IMR-90 (cell line): ENCODE measurements at regions not wholly inside any gene's neighbourhood (a gene's known extent, or its start where the extent isn't known, plus 50 kb on each side); places are given as distances from the start of the nearest gene placed in this dataset.

ENCODE experiments used
- ATAC-seq: fragments of 200-7000 bp; cut with Tn5 transposase; 2 replicates; pipeline ENCODE4 v1.9.1; 2020; ENCODE audit warnings: low read depth, mild to moderate bottlenecking, moderate library complexity
- BruUV-seq: library from RNA; stranded (reverse); fragments of 400-500 nt; replicated peaks from 2 replicates; lab custom pipeline; 2021; lab: Mats Ljungman, UMichigan
- CTCF ChIA-PET: fragments of 300-600 bp; formaldehyde crosslinking; extraction: SDS; loops from one replicate; lab custom pipeline; 2021; ENCODE audit warnings: antibody characterized with exemption; lab: Yijun Ruan, JAX
- POLR2A ChIA-PET: fragments of 300-600 bp; sonication (Branson Sonifier 250); formaldehyde crosslinking; loops from one replicate; lab custom pipeline; 2022; ENCODE audit warnings: antibody characterized with exemption; ENCODE audit not compliant: unreplicated experiment; lab: Charles Lee
- DNase-seq: peaks from one replicate; pipeline ENCODE4 v3.0.0; 2013
- H2AFZ ChIP-seq: replicated peaks from 2 replicates; pipeline ENCODE3; 2013; ENCODE audit warnings: low read length, mild to moderate bottlenecking; ENCODE audit not compliant: poor library complexity
- H2AK5ac ChIP-seq: 2 replicates; pipeline ENCODE4 v1.6.1; 2013; ENCODE audit warnings: low read depth, low read length, inconsistent platforms
- H2AK9ac ChIP-seq: replicated peaks from 2 replicates; pipeline ENCODE3; 2013; ENCODE audit warnings: mild to moderate bottlenecking, low read depth, low read length, moderate library complexity; ENCODE audit not compliant: poor library complexity
- H2BK120ac ChIP-seq: 2 replicates; pipeline ENCODE4 v1.6.1; 2013; ENCODE audit warnings: low read depth, low read length, inconsistent platforms
- H2BK15ac ChIP-seq: 3 replicates; pipeline ENCODE4 v1.6.1; 2013; ENCODE audit warnings: low read depth, low read length, inconsistent platforms
- H2BK20ac ChIP-seq: 2 replicates; pipeline ENCODE4 v1.6.1; 2013; ENCODE audit warnings: low read depth, mild to moderate bottlenecking, inconsistent platforms, low read length, moderate library complexity
- H2BK5ac ChIP-seq: 2 replicates; pipeline ENCODE4 v1.6.1; 2013; ENCODE audit warnings: mild to moderate bottlenecking, low read depth, low read length, inconsistent platforms; ENCODE audit not compliant: poor library complexity, severe bottlenecking
- H3K14ac ChIP-seq: replicated peaks from 2 replicates; pipeline ENCODE4 v1.6.1; 2013; ENCODE audit warnings: low read depth, low read length, inconsistent platforms
- H3K18ac ChIP-seq: 2 replicates; pipeline ENCODE4 v1.6.1; 2013; ENCODE audit warnings: low read depth, low read length, control low read depth
- H3K23ac ChIP-seq: 2 replicates; pipeline ENCODE4 v1.6.1; 2013; ENCODE audit warnings: low read depth, low read length, inconsistent platforms
- H3K27ac ChIP-seq: 2 replicates; pipeline ENCODE4 v1.5.1; 2013; ENCODE audit warnings: mild to moderate bottlenecking, control low read depth, low read length; ENCODE audit not compliant: insufficient read depth
- H3K27me3 ChIP-seq: 2 replicates; pipeline ENCODE4 v1.6.1; 2013; ENCODE audit warnings: low read length; ENCODE audit not compliant: control insufficient read depth, insufficient read depth
- H3K36me3 ChIP-seq: 2 replicates; pipeline ENCODE4 v1.6.1; 2013; ENCODE audit warnings: low read length, mixed read lengths; ENCODE audit not compliant: control insufficient read depth, insufficient read depth
- H3K4ac ChIP-seq: 2 replicates; pipeline ENCODE4 v1.6.1; 2013; ENCODE audit warnings: low read depth, low read length, inconsistent platforms
- H3K4me1 ChIP-seq: 2 replicates; pipeline ENCODE4 v1.6.1; 2013; ENCODE audit warnings: low read length, mixed read lengths; ENCODE audit not compliant: control insufficient read depth, insufficient read depth
- H3K4me2 ChIP-seq: 2 replicates; pipeline ENCODE4 v1.6.1; 2013; ENCODE audit warnings: low read depth, mild to moderate bottlenecking, control low read depth, low read length, moderate library complexity
- H3K4me3 ChIP-seq: 2 replicates; pipeline ENCODE4 v1.5.1; 2013; ENCODE audit warnings: low read depth, mild to moderate bottlenecking, control low read depth, low read length, moderate library complexity; ENCODE audit not compliant: insufficient read depth
- H3K56ac ChIP-seq: 2 replicates; pipeline ENCODE4 v1.6.1; 2013; ENCODE audit warnings: low read length, inconsistent platforms; ENCODE audit not compliant: insufficient read depth; ENCODE audit errors: extremely low read depth
- H3K79me1 ChIP-seq, 2 experiments: 2 replicates each; pipeline ENCODE4 v1.6.1; 2013; ENCODE audit warnings: low read length in 2 of 2, inconsistent platforms in 1 of 2, low read depth in 1 of 2
- H3K9ac ChIP-seq: 2 replicates; pipeline ENCODE4 v1.6.1; 2013; ENCODE audit warnings: low read depth, low read length, control low read depth
- H3K9me1 ChIP-seq: 2 replicates; pipeline ENCODE4 v1.6.1; 2013; ENCODE audit warnings: low read length, inconsistent platforms; ENCODE audit not compliant: insufficient read depth
- H3K9me3 ChIP-seq: 2 replicates; pipeline ENCODE4 v1.6.1; 2013; ENCODE audit warnings: low read length; ENCODE audit not compliant: control insufficient read depth, insufficient read depth
- H4K20me1 ChIP-seq: 2 replicates; pipeline ENCODE4 v1.6.1; 2013; ENCODE audit warnings: low read length, inconsistent platforms; ENCODE audit not compliant: insufficient read depth
- H4K5ac ChIP-seq: 2 replicates; pipeline ENCODE4 v1.6.1; 2013; ENCODE audit warnings: mild to moderate bottlenecking, low read depth, low read length, control low read depth
- H4K8ac ChIP-seq, 2 experiments: 2 replicates each; pipeline ENCODE4 v1.6.1; 2013; ENCODE audit warnings: low read depth in 2 of 2, low read length in 2 of 2, control low read depth in 1 of 2, inconsistent platforms in 1 of 2
- H4K91ac ChIP-seq: 2 replicates; pipeline ENCODE4 v1.6.1; 2013; ENCODE audit warnings: low read depth, low read length, inconsistent platforms; ENCODE audit not compliant: insufficient read depth
- BHLHE40 ChIP-seq: fragments of 150-350 bp; IDR thresholded peaks from 2 replicates; pipeline ENCODE4 v1.6.1; 2016; ENCODE audit warnings: mild to moderate bottlenecking, low read depth, low read length
- CEBPB ChIP-seq: IDR thresholded peaks from 2 replicates; pipeline ENCODE4 v1.6.1; 2012; ENCODE audit warnings: low read depth, low read length, improper control_type of control experiment
- CHD1 ChIP-seq: IDR thresholded peaks from 2 replicates; pipeline ENCODE4 v1.6.1; 2012; ENCODE audit warnings: low read depth, low read length, improper control_type of control experiment
- CTCF ChIP-seq: conservative IDR thresholded peaks from 2 replicates; pipeline ENCODE4 v1.5.1; 2012; ENCODE audit warnings: mild to moderate bottlenecking, low read depth, low read length, improper control_type of control experiment
- ELK1 ChIP-seq: fragments of 150-350 bp; IDR thresholded peaks from 2 replicates; pipeline ENCODE4 v1.6.1; 2016; ENCODE audit warnings: low read depth, mild to moderate bottlenecking, low read length, moderate library complexity, borderline replicate concordance
- FOS ChIP-seq: fragments of 150-350 bp; IDR thresholded peaks from 2 replicates; pipeline ENCODE4 v1.6.1; 2016; ENCODE audit warnings: low read depth, low read length
- MAFK ChIP-seq: IDR thresholded peaks from 2 replicates; pipeline ENCODE4 v1.6.1; 2012; ENCODE audit warnings: low read depth, low read length, improper control_type of control experiment
- MAZ ChIP-seq: IDR thresholded peaks from 2 replicates; pipeline ENCODE4 v1.6.1; 2012; ENCODE audit warnings: low read depth, mild to moderate bottlenecking, low read length, improper control_type of control experiment, moderate library complexity, borderline replicate concordance
- MXI1 ChIP-seq: IDR thresholded peaks from 2 replicates; pipeline ENCODE4 v1.6.1; 2012; ENCODE audit warnings: low read depth, mild to moderate bottlenecking, low read length, moderate library complexity, borderline replicate concordance
- NFE2L2 ChIP-seq: fragments of 150-350 bp; IDR thresholded peaks from 2 replicates; pipeline ENCODE4 v1.6.1; 2016; ENCODE audit warnings: low read depth, mild to moderate bottlenecking, low read length
- POLR2A ChIP-seq: IDR thresholded peaks from 2 replicates; pipeline ENCODE4 v1.6.1; 2012; ENCODE audit warnings: mild to moderate bottlenecking, low read depth, low read length
- RAD21 ChIP-seq: IDR thresholded peaks from 2 replicates; pipeline ENCODE4 v1.6.1; 2012; ENCODE audit warnings: low read length, improper control_type of control experiment
- RCOR1 ChIP-seq: IDR thresholded peaks from 2 replicates; pipeline ENCODE4 v1.6.1; 2012; ENCODE audit warnings: mild to moderate bottlenecking, low read length, improper control_type of control experiment; ENCODE audit not compliant: insufficient replicate concordance
- RFX5 ChIP-seq: IDR thresholded peaks from 2 replicates; pipeline ENCODE4 v1.8.0; 2012; ENCODE audit warnings: low read depth, mild to moderate bottlenecking, low read length, moderate library complexity
- SMC3 ChIP-seq: fragments of 150-350 bp; IDR thresholded peaks from 2 replicates; pipeline ENCODE4 v1.6.1; 2016; ENCODE audit warnings: low read depth, mild to moderate bottlenecking, antibody characterized with exemption, low read length, moderate library complexity
- USF2 ChIP-seq: fragments of 150-350 bp; IDR thresholded peaks from 2 replicates; pipeline ENCODE4 v1.6.1; 2017; ENCODE audit warnings: mild to moderate bottlenecking, antibody characterized with exemption, low read length, low read depth
- WGBS, 2 experiments: methylation state at CpG; one replicate each; pipeline versions ENCODE4 v1.1.5 to v1.1.7; 2013; ENCODE audit warnings: missing lambda C conversion rate in 2 of 2; ENCODE audit not compliant: insufficient read length in 1 of 2; ENCODE audit errors: extremely low coverage in 2 of 2; 5-methylcytosine and 5-hydroxymethylcytosine counted together
- dilution Hi-C: fragments of 300-500 bp; cut with HindIII; formaldehyde crosslinking; loops from one replicate; pipeline ENCODE4 v1.14.3; 2018; ENCODE audit warnings: low sequenced_read_pairs; ENCODE audit not compliant: unreplicated experiment
- in situ Hi-C: fragments of 300-500 bp; cut with MboI; formaldehyde crosslinking; loops from 3 replicates; pipeline ENCODE4 v1.14.3; 2019; ENCODE audit warnings: low sequenced_read_pairs, inconsistent platforms, mixed read lengths
- intact Hi-C: fragments of 100-400 bp; cut with micrococcal nuclease; formaldehyde crosslinking; loops from 2 replicates; pipeline ENCODE4 v1.10.0; 2022

- no CpG with 5 or more reads among the region's 4 CpGs for WGBS, 2 experiments
- Histone ChIP-seq H3K18ac (peak overlapping the region; percentile 90), H3K9me3 (no peaks in the 10 kb centered on the region), H4K91ac (peak overlapping the region; percentile 10), H3K4me3 (peak overlapping the region; percentile 27; the same call in 1 of the 2 replicates), H2BK15ac (0 out of 3 replicates have a peak overlapping the region, but pooled peaks have one; percentile 0), H3K14ac (no peak overlapping the region), H2BK5ac (peak overlapping the region; percentile 69), H3K4me1 (peaks cover 12% of the 10 kb centered on the region), H4K20me1 (no peaks in the 10 kb centered on the region), H3K23ac (peak overlapping the region; percentile 43; the same call in 1 of the 2 replicates), H3K56ac (peak overlapping the region; percentile 68; the same call in 1 of the 2 replicates), H2BK120ac (peak overlapping the region; percentile 80), H4K8ac (peak overlapping the region in 1 of 2 experiments; percentile 47; a peak in 3 of 4 replicates), H3K36me3 (no peaks in the 10 kb centered on the region), H2AFZ (no peak overlapping the region), H3K9me1 (no peaks in the 10 kb centered on the region), H3K4ac (peak overlapping the region; percentile 0; the same call in 1 of the 2 replicates), H3K27me3 (no peaks in the 10 kb centered on the region), H3K4me2 (peak overlapping the region; percentile 93), H2AK9ac (no peak overlapping the region), H4K5ac (peak overlapping the region; percentile 61; the same call in 1 of the 2 replicates), H3K79me1 (no peaks in the 10 kb centered on the region), H2AK5ac (no peak overlapping the region), H3K9ac (no peak overlapping the region), H3K27ac (peak overlapping the region; percentile 32; the same call in 1 of the 2 replicates), H2BK20ac (peak overlapping the region; percentile 67)
- intact Hi-C loops: loop anchor here (2.0 to 10.0 kb wide), 7 partner anchors 133 to 577 kb away; a partner anchor contains a TSS
- no TSS peak for BruUV-seq
- ATAC-seq: no peak; the same call in 1 of the 2 replicates
- POLR2A ChIA-PET: no interaction called here
- CTCF ChIA-PET: interaction anchor here (1.3 kb wide), 1 partner anchor 10 kb away, joined by 3 read pairs; no protein-coding TSS in a partner anchor
- dilution Hi-C loops: no loop called here
- in situ Hi-C loops: no loop called here
- DNase-seq: no peak
- no peak for TF ChIP-seq USF2
- no peak for TF ChIP-seq RAD21
- no peak for TF ChIP-seq MAFK
- no peak for TF ChIP-seq FOS
- TF ChIP-seq CHD1: no peak
- no peak for TF ChIP-seq CEBPB
- TF ChIP-seq MAZ: no peak
- no peak for TF ChIP-seq NFE2L2
- TF ChIP-seq RCOR1: no peak
- no peak for TF ChIP-seq BHLHE40
- no peak for TF ChIP-seq ELK1
- no peak for TF ChIP-seq SMC3
- no peak for TF ChIP-seq MXI1
- TF ChIP-seq CTCF: no peak
- TF ChIP-seq POLR2A: no peak
- no peak for TF ChIP-seq RFX5
Observed at GRCh38 chr2:143935482-143935752, 584.5 kb downstream of the ZEB2 start.
